Gastroesophageal sphincter (tissue), 4 donors: ENCODE measurements at regions not wholly inside any gene's neighbourhood (a gene's known extent, or its start where the extent isn't known, plus 50 kb on each side); places are given as distances from the start of the nearest gene placed in this dataset.
A peak's percentile ranks its signal among the peaks of the same experiment; 100 is the strongest.

ENCODE experiments used
- ATAC-seq: fragments of 150-250 bp; one replicate; pipeline ENCODE4 v1.9.1; 2016; ENCODE audit warnings: mild to moderate bottlenecking, moderate library complexity
- H3K27ac ChIP-seq, 4 donors: fragments of 200-600 bp; sonication (generic) in 3 of 4; 1 replicate in 3 of 4; 2 replicates in 1 of 4; pipeline ENCODE4 v1.5.1; 2016 to 2019
- H3K27me3 ChIP-seq: fragments of 200-600 bp; sonication (generic); one replicate; pipeline ENCODE4 v1.5.1; 2019
- H3K36me3 ChIP-seq, 2 donors: fragments of 200-600 bp; sonication (generic); one replicate each; pipeline ENCODE4 v1.5.1; 2019; ENCODE audit warnings: control low read depth in 1 of 2
- H3K4me1 ChIP-seq, 3 donors: fragments of 200-600 bp; sonication (generic); 1 replicate in 2 of 3; 2 replicates in 1 of 3; pipeline ENCODE4 v1.5.1; 2016 to 2019; ENCODE audit warnings: control low read depth in 2 of 3
- H3K4me3 ChIP-seq, 2 donors: fragments of 200-600 bp; sonication (generic); one replicate each; pipeline ENCODE4 v1.5.1; 2019; ENCODE audit warnings: mild to moderate bottlenecking in 1 of 2, moderate library complexity in 1 of 2
- H3K9me3 ChIP-seq, 3 donors: fragments of 200-600 bp; sonication (generic); one replicate each; pipeline ENCODE4 v1.5.1; 2017 to 2019; ENCODE audit warnings: control low read depth in 2 of 3
- CTCF ChIP-seq, 4 experiments: fragments of 200-600 bp in 2 of 4; fragments of 450-650 bp in 2 of 4; sonication (generic) in 1 of 4; IDR thresholded peaks; one replicate each; pipeline ENCODE4 v1.5.1; 2017 to 2019; ENCODE audit warnings: antibody characterized with exemption in 4 of 4, mild to moderate bottlenecking in 2 of 4, moderate library complexity in 2 of 4
- EP300 ChIP-seq: sonication (generic); formaldehyde crosslinking; IDR thresholded peaks from one replicate; pipeline ENCODE4 v1.6.1; 2017; ENCODE audit warnings: antibody characterized with exemption, mild to moderate bottlenecking
- POLR2A ChIP-seq, 2 donors: fragments of 450-650 bp; IDR thresholded peaks; one replicate each; pipeline ENCODE4 v1.6.1; 2017; ENCODE audit warnings: antibody characterized with exemption in 2 of 2, mild to moderate bottlenecking in 2 of 2, moderate library complexity in 1 of 2
- POLR2AphosphoS5 ChIP-seq: sonication (generic); formaldehyde crosslinking; IDR thresholded peaks from one replicate; pipeline ENCODE4 v1.6.1; 2017; ENCODE audit warnings: antibody characterized with exemption
- WGBS, 2 donors: methylation state at CpG; one replicate each; pipeline ENCODE4 v1.1.5; 2018; ENCODE audit warnings: low coverage in 1 of 2; 5-methylcytosine and 5-hydroxymethylcytosine counted together

- Histone ChIP-seq H3K4me3 (no peak overlapping the region), H3K9me3 (no peaks in the 10 kb centered on the region), H3K36me3 (no peaks in the 10 kb centered on the region), H3K27me3 (no peaks in the 10 kb centered on the region), H3K4me1 (no peaks in the 10 kb centered on the region), H3K27ac (no peak overlapping the region)
- TF ChIP-seq EP300, result no peak
- TF ChIP-seq CTCF (IDR thresholded peaks at IDR 0.05), result no peak
- TF ChIP-seq POLR2AphosphoS5, result no peak
- no peak for TF ChIP-seq POLR2A (IDR thresholded peaks at IDR 0.05)
- 77% methylated on average over 2 of the region's 2 CpGs; no CpG with 5 or more reads in 1 of the 2 donors for WGBS, 2 donors
- ATAC-seq, result no peak
Measured at GRCh38 chr1:177360791-177361190, 190.0 kb downstream of the BRINP2 start.

- Histone ChIP-seq H3K9me3 (no peaks in the 10 kb centered on the region), H3K4me1 (no peaks in the 10 kb centered on the region), H3K4me3 (no peak overlapping the region), H3K36me3 (no peaks in the 10 kb centered on the region), H3K27ac (no peak overlapping the region), H3K27me3 (no peaks in the 10 kb centered on the region)
- WGBS, 2 donors, result 64 to 65% methylated on average over 3 to 4 of the region's 4 CpGs
- TF ChIP-seq EP300, result no peak
- TF ChIP-seq CTCF (IDR thresholded peaks at IDR 0.05), result no peak
- no peak for ATAC-seq
Measured at GRCh38 chr1:177356674-177357435, 186.1 kb downstream of the BRINP2 start.

GRCh38 chr1:177355575-177355974 lies 184.8 kb downstream of the BRINP2 start:
- 21 to 28% methylated on average over 2 of the region's 2 CpGs for WGBS, 2 donors
- TF ChIP-seq CTCF (IDR thresholded peaks at IDR 0.05) (peak in 2 of 4 experiments; percentile 12 to 46), POLR2A (IDR thresholded peaks at IDR 0.05) (no peak)
- Histone ChIP-seq H3K27ac (no peak overlapping the region), H3K4me1 (no peaks in the 10 kb centered on the region), H3K9me3 (no peaks in the 10 kb centered on the region), H3K36me3 (no peaks in the 10 kb centered on the region), H3K27me3 (no peaks in the 10 kb centered on the region), H3K4me3 (no peak overlapping the region)
- ATAC-seq, result no peak

- no peak overlapping the region for H3K27ac ChIP-seq
- no peaks in the 10 kb centered on the region for H3K36me3 ChIP-seq
- no peak overlapping the region for H3K4me3 ChIP-seq
- H3K4me1 ChIP-seq, result no peaks in the 10 kb centered on the region
- no peaks in the 10 kb centered on the region for H3K9me3 ChIP-seq
- TF ChIP-seq EP300 (no peak), POLR2A (IDR thresholded peaks at IDR 0.05) (no peak), POLR2AphosphoS5 (no peak), CTCF (IDR thresholded peaks at IDR 0.05) (no peak)
- ATAC-seq, result no peak
- WGBS, 2 donors, result 79% methylated on average over 2 of the region's 3 CpGs; no CpG with 5 or more reads in 1 of the 2 donors
- no peaks in the 10 kb centered on the region for H3K27me3 ChIP-seq
Measured at GRCh38 chr1:177354247-177354646, 183.5 kb downstream of the BRINP2 start.

- peak; percentile 28 for ATAC-seq
- Histone ChIP-seq H3K36me3 (no peaks in the 10 kb centered on the region), H3K27ac (no peak overlapping the region), H3K4me3 (no peak overlapping the region), H3K4me1 (no peaks in the 10 kb centered on the region), H3K9me3 (no peaks in the 10 kb centered on the region), H3K27me3 (no peaks in the 10 kb centered on the region)
- TF ChIP-seq CTCF (IDR thresholded peaks at IDR 0.05) (no peak), POLR2A (IDR thresholded peaks at IDR 0.05) (no peak), EP300 (no peak), POLR2AphosphoS5 (no peak)
- 67 to 74% methylated on average over 3 to 5 of the region's 6 CpGs for WGBS, 2 donors
Measured at GRCh38 chr1:177351361-177352108, 180.8 kb downstream of the BRINP2 start.
